K562 (cell line): ENCODE measurements at regions not wholly inside any gene's neighbourhood (a gene's known extent, or its start where the extent isn't known, plus 50 kb on each side); places are given as distances from the start of the nearest gene placed in this dataset.

ENCODE experiments used
- ATAC-seq: fragments of 200-7000 bp; cut with Tn5 transposase; 3 replicates; pipeline ENCODE4 v1.9.1; 2020; ENCODE audit warnings: moderate library complexity
- BruUV-seq: library from RNA; stranded (reverse); fragments of 400-500 nt; replicated peaks from 2 replicates; lab custom pipeline; 2021; lab: Mats Ljungman, UMichigan
- CTCF ChIA-PET: fragments of 300-600 bp; formaldehyde crosslinking; extraction: SDS; loops from one replicate; lab custom pipeline; 2021; ENCODE audit warnings: low intra/inter-chr PET ratio; lab: Yijun Ruan, JAX
- POLR2A ChIA-PET: fragments of 300-600, 350-650 bp; sonication (Branson Sonifier 250); formaldehyde crosslinking; extraction: SDS; loops from one replicate; lab custom pipeline; 2021; ENCODE audit warnings: antibody characterized with exemption, inconsistent platforms; lab: Yijun Ruan, JAX
- DNase-seq, 4 experiments: peaks; one replicate each; pipeline versions ENCODE4 v3.0.0 to v3.0.0-alpha.2; 2011 to 2018; ENCODE audit warnings: low spot score in 3 of 4, mixed read lengths in 3 of 4; ENCODE audit errors: extremely low read depth in 1 of 4
- FAIRE-seq: peaks from 2 replicates; lab custom pipeline; 2011; peaks lifted over from hg19 to GRCh38; lab: Jason Lieb, UNC
- H2AFZ ChIP-seq: 2 replicates; pipeline ENCODE4 v1.6.0; 2011; ENCODE audit warnings: low read depth, low read length, control low read depth, inconsistent platforms
- H3K27ac ChIP-seq: fragments of 200-600 bp; 3 replicates; pipeline ENCODE4 v1.8.0; 2011; ENCODE audit warnings: low read depth, mild to moderate bottlenecking, control low read depth, inconsistent platforms, low read length, moderate library complexity, mixed read lengths; ENCODE audit errors: extremely low read depth
- H3K27me3 ChIP-seq, 2 experiments: fragments of 300-600 bp in 1 of 2; 2 replicates in 1 of 2; 3 replicates in 1 of 2; pipeline versions ENCODE4 v1.6.0 to v1.8.0; 2011; ENCODE audit warnings: inconsistent platforms in 2 of 2, low read length in 2 of 2, mild to moderate bottlenecking in 1 of 2, mixed read lengths in 1 of 2, moderate library complexity in 1 of 2; ENCODE audit not compliant: control insufficient read depth in 2 of 2, insufficient read depth in 2 of 2
- H3K36me3 ChIP-seq: fragments of 300-600 bp; 3 replicates; pipeline ENCODE4 v1.8.0; 2011; ENCODE audit warnings: mild to moderate bottlenecking, low read length, inconsistent platforms; ENCODE audit not compliant: control insufficient read depth, insufficient read depth
- H3K4me1 ChIP-seq, 2 experiments: fragments of 200-600 bp in 1 of 2; replicated peaks in 1 of 2; 2 replicates in 1 of 2; 3 replicates in 1 of 2; pipeline versions ENCODE4 v1.5.1 to v1.8.0; 2011; ENCODE audit warnings: inconsistent platforms in 2 of 2, low read length in 2 of 2, mild to moderate bottlenecking in 1 of 2, mixed read lengths in 1 of 2, moderate library complexity in 1 of 2; ENCODE audit not compliant: control insufficient read depth in 2 of 2, insufficient read depth in 2 of 2
- H3K4me2 ChIP-seq: 2 replicates; pipeline ENCODE4 v1.6.1; 2011; ENCODE audit warnings: low read length, control low read depth, inconsistent platforms, mixed read lengths; ENCODE audit not compliant: insufficient read depth
- H3K4me3 ChIP-seq: fragments of 200-600 bp; sonication (generic), shearing (Covaris generic); 2 replicates; pipeline ENCODE4 v1.5.1; 2016; ENCODE audit warnings: control low read depth, inconsistent platforms
- H3K79me2 ChIP-seq: fragments of 200-600 bp; 3 replicates; pipeline ENCODE4 v1.8.0; 2011; ENCODE audit warnings: low read length, inconsistent platforms; ENCODE audit not compliant: control insufficient read depth, insufficient read depth
- H3K9ac ChIP-seq, 2 experiments: 2 replicates each; pipeline versions ENCODE4 v1.6.0 to v1.6.1; 2011; ENCODE audit warnings: low read depth in 2 of 2, low read length in 2 of 2, control low read depth in 1 of 2, inconsistent platforms in 1 of 2, mild to moderate bottlenecking in 1 of 2, mixed read lengths in 1 of 2; ENCODE audit not compliant: insufficient read depth in 1 of 2
- H3K9me1 ChIP-seq: one replicate; pipeline ENCODE4 v1.6.0; 2011; ENCODE audit warnings: inconsistent platforms, mild to moderate bottlenecking, low read length, moderate library complexity; ENCODE audit not compliant: control insufficient read depth, insufficient read depth
- H3K9me3 ChIP-seq: replicated peaks from 2 replicates; pipeline ENCODE4 v1.5.1; 2011; ENCODE audit warnings: low read depth, low read length, inconsistent platforms; ENCODE audit not compliant: control insufficient read depth, insufficient read depth
- H4K20me1 ChIP-seq: replicated peaks from 2 replicates; pipeline ENCODE4 v1.6.1; 2011; ENCODE audit warnings: low read length, inconsistent platforms, mixed read lengths; ENCODE audit not compliant: control insufficient read depth, insufficient read depth
- FIP1L1 ChIP-seq: fragments of 200-400 bp; formaldehyde crosslinking; IDR thresholded peaks from 2 replicates; pipeline ENCODE4 v1.6.1; 2018; ENCODE audit warnings: mild to moderate bottlenecking, low read depth, low read length; ENCODE audit not compliant: poor library complexity, severe bottlenecking
- GMEB1 ChIP-seq: fragments of 250-450 bp; sonication (Bioruptor Pico); IDR thresholded peaks from 2 replicates; pipeline ENCODE4 v1.4.0; 2020; ENCODE audit warnings: mild to moderate bottlenecking
- HDAC8 ChIP-seq: fragments of 450-650 bp; IDR thresholded peaks from 2 replicates; pipeline ENCODE4 v1.6.1; 2016; ENCODE audit warnings: mild to moderate bottlenecking, missing genetic modification characterization, moderate library complexity, missing compliant biosample characterization
- MTA2 ChIP-seq: fragments of 450-650 bp; IDR thresholded peaks from 2 replicates; pipeline ENCODE4 v1.6.1; 2016; ENCODE audit warnings: low read depth
- RFX7 ChIP-seq: fragments of 250-450 bp; sonication (Bioruptor Pico); IDR thresholded peaks from 2 replicates; pipeline ENCODE4 v1.5.1; 2021; ENCODE audit warnings: mild to moderate bottlenecking
- SMAD2 ChIP-seq: fragments of 150-350 bp; IDR thresholded peaks from 2 replicates; pipeline ENCODE4 v1.6.1; 2014; ENCODE audit warnings: low read depth, mild to moderate bottlenecking, low read length
- SREBF1 ChIP-seq: fragments of 150-350 bp; IDR thresholded peaks from 2 replicates; pipeline ENCODE4 v1.6.1; 2014; ENCODE audit warnings: antibody characterized with exemption, low read depth, low read length, borderline replicate concordance
- ZBTB34 ChIP-seq: fragments of 250-450 bp; sonication (Bioruptor Pico); IDR thresholded peaks from 2 replicates; pipeline ENCODE4 v1.8.0; 2021; ENCODE audit warnings: mild to moderate bottlenecking, moderate library complexity
- ZFP1 ChIP-seq: fragments of 450-650 bp; formaldehyde crosslinking; IDR thresholded peaks from 2 replicates; pipeline ENCODE4 v1.4.0; 2020; ENCODE audit warnings: mild to moderate bottlenecking, mixed read lengths
- ZKSCAN1 ChIP-seq: fragments of 150-350 bp; IDR thresholded peaks from 2 replicates; pipeline ENCODE4 v1.6.1; 2016; ENCODE audit warnings: low read depth, low read length
- WGBS: fragments of 100-300 bp; shearing (Covaris generic); methylation state at CpG from one replicate; pipeline ENCODE4 v1.1.6; 2016; ENCODE audit warnings: low coverage, mixed read lengths; ENCODE audit not compliant: insufficient coverage; ENCODE audit errors: missing lambda C conversion rate; 5-methylcytosine and 5-hydroxymethylcytosine counted together
- in situ Hi-C: fragments of 300-500 bp; cut with MboI; formaldehyde crosslinking; loops from 4 replicates; pipeline ENCODE4 v1.15.0; 2018; ENCODE audit warnings: inconsistent platforms, mixed read lengths
- intact Hi-C: fragments of 100-400 bp; cut with micrococcal nuclease; formaldehyde crosslinking; loops from 2 replicates; pipeline ENCODE4 v1.14.2; 2022
- TF ChIP-seq, protein P1 (sequence below): sonication (generic); formaldehyde crosslinking; IDR thresholded peaks from 2 replicates; pipeline ENCODE4 v1.8.1; 2023; ENCODE audit warnings: mild to moderate bottlenecking, missing genetic modification reagents

DNA sequence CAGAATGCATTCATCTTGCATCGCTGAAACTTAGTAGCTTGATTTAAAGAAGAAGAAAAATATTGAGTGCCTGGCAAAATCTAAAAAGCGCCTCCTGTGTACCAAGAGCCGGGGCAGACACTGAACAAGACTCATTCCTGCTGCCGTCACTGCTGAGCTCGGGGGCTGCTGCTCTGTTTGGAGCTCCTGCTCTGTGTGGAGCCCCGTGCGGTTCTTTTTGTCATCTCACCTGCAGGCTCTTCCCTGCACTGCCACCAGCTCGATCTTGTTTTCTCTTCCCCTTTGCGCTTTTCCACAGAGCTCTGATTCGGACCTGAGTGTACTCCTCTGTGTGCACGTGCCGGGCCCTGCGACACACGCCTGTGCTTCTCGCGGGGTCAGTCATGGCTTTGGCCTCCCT, 462.1 kb upstream of the DPP6 start:
- Histone ChIP-seq H3K9me1 (no peaks in the 10 kb centered on the region), H4K20me1 (no peaks in the 10 kb centered on the region), H3K9ac (no peak overlapping the region), H3K9me3 (no peaks in the 10 kb centered on the region), H3K27me3 (peaks cover 8 to 12% of the 10 kb centered on the region in 2 experiments), H2AFZ (no peak overlapping the region), H3K4me1 (no peaks in the 10 kb centered on the region), H3K4me3 (no peak overlapping the region), H3K27ac (no peak overlapping the region), H3K36me3 (no peaks in the 10 kb centered on the region), H3K4me2 (no peak overlapping the region), H3K79me2 (no peaks in the 10 kb centered on the region)
- TF ChIP-seq RFX7 (CRISPR knock-in tag) (no peak), ZKSCAN1 (no peak), ZFP1 (CRISPR knock-in tag) (no peak), GMEB1 (CRISPR knock-in tag) (no peak)
- POLR2A ChIA-PET, result no interaction called here
- intact Hi-C loops (no loop called here), in situ Hi-C loops (no loop called here)
- WGBS, result 1% methylated on average over 16 of the region's 16 CpGs
- BruUV-seq, result no TSS peak
- ATAC-seq (peak; percentile 84), DNase-seq (no peak), FAIRE-seq (no peak)
- CTCF ChIA-PET, result no interaction called here

- 2% methylated on average over 11 of the region's 11 CpGs for WGBS
- in situ Hi-C loops (no loop called here), intact Hi-C loops (no loop called here)
- no peak overlapping the region for H2AFZ ChIP-seq
- no peaks in the 10 kb centered on the region for H3K79me2 ChIP-seq
- H3K9me1 ChIP-seq, result no peaks in the 10 kb centered on the region
- no peaks in the 10 kb centered on the region for H3K9me3 ChIP-seq
- DNase-seq (no peak), FAIRE-seq (no peak), ATAC-seq (no peak; the same call in 2 of the 3 replicates)
- H3K9ac ChIP-seq, result no peak overlapping the region
- no peaks in the 10 kb centered on the region for H3K4me1 ChIP-seq
- POLR2A ChIA-PET, result no interaction called here
- CTCF ChIA-PET, result no interaction called here
- no TSS peak for BruUV-seq
- H3K36me3 ChIP-seq, result no peaks in the 10 kb centered on the region
- no peak overlapping the region for H3K27ac ChIP-seq
- no peak overlapping the region for H3K4me2 ChIP-seq
- H3K27me3 ChIP-seq, result peaks cover 8 to 12% of the 10 kb centered on the region in 2 experiments
- no peaks in the 10 kb centered on the region for H4K20me1 ChIP-seq
- H3K4me3 ChIP-seq, result no peak overlapping the region
- TF ChIP-seq MTA2, result no peak
- TF ChIP-seq ZBTB34 (CRISPR knock-in tag), result no peak
- TF ChIP-seq FIP1L1, result no peak
- no peak for TF ChIP-seq HDAC8 (tag)
- TF ChIP-seq, protein P1, sequence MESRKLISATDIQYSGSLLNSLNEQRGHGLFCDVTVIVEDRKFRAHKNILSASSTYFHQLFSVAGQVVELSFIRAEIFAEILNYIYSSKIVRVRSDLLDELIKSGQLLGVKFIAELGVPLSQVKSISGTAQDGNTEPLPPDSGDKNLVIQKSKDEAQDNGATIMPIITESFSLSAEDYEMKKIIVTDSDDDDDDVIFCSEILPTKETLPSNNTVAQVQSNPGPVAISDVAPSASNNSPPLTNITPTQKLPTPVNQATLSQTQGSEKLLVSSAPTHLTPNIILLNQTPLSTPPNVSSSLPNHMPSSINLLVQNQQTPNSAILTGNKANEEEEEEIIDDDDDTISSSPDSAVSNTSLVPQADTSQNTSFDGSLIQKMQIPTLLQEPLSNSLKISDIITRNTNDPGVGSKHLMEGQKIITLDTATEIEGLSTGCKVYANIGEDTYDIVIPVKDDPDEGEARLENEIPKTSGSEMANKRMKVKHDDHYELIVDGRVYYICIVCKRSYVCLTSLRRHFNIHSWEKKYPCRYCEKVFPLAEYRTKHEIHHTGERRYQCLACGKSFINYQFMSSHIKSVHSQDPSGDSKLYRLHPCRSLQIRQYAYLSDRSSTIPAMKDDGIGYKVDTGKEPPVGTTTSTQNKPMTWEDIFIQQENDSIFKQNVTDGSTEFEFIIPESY (CRISPR knock-in tag), result no peak
- no peak for TF ChIP-seq SMAD2
- no peak for TF ChIP-seq SREBF1
These were observed 461.6 kb upstream of the DPP6 start for GRCh38 chr7:153590571-153590970.
